Breast epithelium (tissue), 4 donors: ENCODE measurements at regions not wholly inside any gene's neighbourhood (a gene's known extent, or its start where the extent isn't known, plus 50 kb on each side); places are given as distances from the start of the nearest gene placed in this dataset.

ENCODE experiments used
- DNase-seq, 2 donors: peaks; one replicate each; pipeline ENCODE4 v3.0.0-alpha.2; 2019; ENCODE audit warnings: low spot score in 2 of 2
- H3K27ac ChIP-seq, 2 donors: fragments of 200-600 bp; sonication (generic) in 1 of 2; one replicate each; pipeline ENCODE4 v1.5.1; 2016 to 2019; ENCODE audit warnings: mild to moderate bottlenecking in 1 of 2
- H3K27me3 ChIP-seq, 2 donors: fragments of 200-600 bp; sonication (generic) in 1 of 2; one replicate each; pipeline versions ENCODE4 v1.5.1 to v1.6.0; 2017 to 2019; ENCODE audit warnings: control low read depth in 1 of 2, mild to moderate bottlenecking in 1 of 2
- H3K36me3 ChIP-seq: fragments of 200-600 bp; one replicate; pipeline ENCODE4 v1.5.1; 2019
- H3K4me1 ChIP-seq, 2 donors: fragments of 200-600 bp; sonication (generic); one replicate each; pipeline ENCODE4 v1.5.1; 2016 to 2019; ENCODE audit warnings: control low read depth in 1 of 2
- H3K4me3 ChIP-seq, 3 donors: fragments of 200-600 bp; sonication (generic); 1 replicate in 2 of 3; 2 replicates in 1 of 3; pipeline ENCODE4 v1.5.1; 2016 to 2019; ENCODE audit warnings: mild to moderate bottlenecking in 3 of 3, moderate library complexity in 2 of 3
- H3K9me3 ChIP-seq, 2 donors: fragments of 200-600 bp; sonication (generic) in 1 of 2; one replicate each; pipeline ENCODE4 v1.5.1; 2016 to 2019; ENCODE audit warnings: control low read depth in 1 of 2
- CTCF ChIP-seq, 3 donors: fragments of 450-650 bp; IDR thresholded peaks; one replicate each; pipeline ENCODE4 v1.5.1; 2016 to 2017; ENCODE audit warnings: antibody characterized with exemption in 3 of 3, mild to moderate bottlenecking in 3 of 3, moderate library complexity in 3 of 3
- POLR2A ChIP-seq: fragments of 450-650 bp; IDR thresholded peaks from one replicate; pipeline ENCODE4 v1.6.1; 2016; ENCODE audit warnings: antibody characterized with exemption, mild to moderate bottlenecking, moderate library complexity
- POLR2AphosphoS5 ChIP-seq, 3 donors: sonication (generic); formaldehyde crosslinking; IDR thresholded peaks; one replicate each; pipeline ENCODE4 v1.6.1; 2017; ENCODE audit warnings: antibody characterized with exemption in 3 of 3
- intact Hi-C: fragments of 100-400 bp; cut with DNase I; formaldehyde crosslinking; loops from one replicate; pipeline ENCODE4 v1.15.1; 2023; ENCODE audit warnings: low total_unique reads

GRCh38 chr4:137960371-137961050, 281.6 kb downstream of the SLC7A11 start:
- TF ChIP-seq POLR2AphosphoS5 (IDR thresholded peaks at IDR 0.05) (no peak), POLR2A (no peak), CTCF (IDR thresholded peaks at IDR 0.05) (no peak)
- Histone ChIP-seq H3K4me1 (peaks cover 0 to 9% of the 10 kb centered on the region in 2 donors), H3K27ac (peak overlapping the region; percentile 59 to 64), H3K9me3 (no peaks in the 10 kb centered on the region), H3K4me3 (no peak overlapping the region), H3K36me3 (no peaks in the 10 kb centered on the region), H3K27me3 (no peaks in the 10 kb centered on the region)
- DNase-seq, result no peak
- intact Hi-C loops, result no loop called here

GRCh38 chr4:137957806-137958205, 284.3 kb downstream of the SLC7A11 start:
- no peak overlapping the region for H3K27ac ChIP-seq
- intact Hi-C loops, result no loop called here
- no peak overlapping the region for H3K4me3 ChIP-seq
- DNase-seq, result no peak
- TF ChIP-seq POLR2A, result no peak
- TF ChIP-seq POLR2AphosphoS5 (IDR thresholded peaks at IDR 0.05), result no peak
- TF ChIP-seq CTCF (IDR thresholded peaks at IDR 0.05), result no peak
- H3K27me3 ChIP-seq, result no peaks in the 10 kb centered on the region
- no peaks in the 10 kb centered on the region for H3K9me3 ChIP-seq
- peaks cover 0 to 9% of the 10 kb centered on the region in 2 donors for H3K4me1 ChIP-seq
- no peaks in the 10 kb centered on the region for H3K36me3 ChIP-seq

- H3K9me3 ChIP-seq, result no peaks in the 10 kb centered on the region
- H3K27ac ChIP-seq, result no peak overlapping the region
- TF ChIP-seq POLR2AphosphoS5 (IDR thresholded peaks at IDR 0.05) (no peak), POLR2A (no peak), CTCF (IDR thresholded peaks at IDR 0.05) (no peak)
- peaks cover 0 to 3% of the 10 kb centered on the region in 2 donors for H3K4me1 ChIP-seq
- H3K36me3 ChIP-seq, result no peaks in the 10 kb centered on the region
- H3K27me3 ChIP-seq, result no peaks in the 10 kb centered on the region
- intact Hi-C loops, result no loop called here
- no peak overlapping the region for H3K4me3 ChIP-seq
- no peak for DNase-seq
These were observed 285.9 kb downstream of the SLC7A11 start for GRCh38 chr4:137956256-137956655.

GRCh38 chr4:137955595-137955994, 286.6 kb downstream of the SLC7A11 start:
- Histone ChIP-seq H3K27ac (no peak overlapping the region), H3K4me1 (no peaks in the 10 kb centered on the region), H3K27me3 (no peaks in the 10 kb centered on the region), H3K4me3 (no peak overlapping the region), H3K9me3 (no peaks in the 10 kb centered on the region), H3K36me3 (no peaks in the 10 kb centered on the region)
- intact Hi-C loops, result no loop called here
- TF ChIP-seq POLR2AphosphoS5 (IDR thresholded peaks at IDR 0.05), result no peak
- TF ChIP-seq CTCF (IDR thresholded peaks at IDR 0.05), result no peak
- no peak for TF ChIP-seq POLR2A
- DNase-seq, result no peak

GRCh38 chr4:137952116-137952515, 290.0 kb downstream of the SLC7A11 start:
- Histone ChIP-seq H3K27ac (no peak overlapping the region), H3K4me1 (no peaks in the 10 kb centered on the region), H3K9me3 (no peaks in the 10 kb centered on the region), H3K4me3 (no peak overlapping the region), H3K36me3 (no peaks in the 10 kb centered on the region), H3K27me3 (no peaks in the 10 kb centered on the region)
- DNase-seq, result peak in 1 of 2 donors; percentile 33
- intact Hi-C loops, result no loop called here
- TF ChIP-seq POLR2AphosphoS5 (IDR thresholded peaks at IDR 0.05) (no peak), POLR2A (no peak), CTCF (IDR thresholded peaks at IDR 0.05) (no peak)
